ENCODE measurements at regions not wholly inside any gene's neighbourhood (a gene's known extent, or its start where the extent isn't known, plus 50 kb on each side); places are given as distances from the start of the nearest gene placed in this dataset.

GRCh38 chr2:6526093-6526824 is 339.4 kb downstream of the CMPK2 start:
- DNase-seq (ENCODE audit: low spot score): no peak

GRCh38 chr2:6531304-6531703 is 334.4 kb downstream of the CMPK2 start:
- no peak for DNase-seq (ENCODE audit: low spot score)

- DNase-seq (ENCODE audit: low spot score): no peak
These were observed 330.1 kb downstream of the CMPK2 start for GRCh38 chr2:6535572-6535971.

GRCh38 chr2:6538607-6539006 is 327.1 kb downstream of the CMPK2 start:
- no peak for DNase-seq (ENCODE audit: low spot score)

GRCh38 chr2:6545336-6545735 is 320.4 kb downstream of the CMPK2 start:
- DNase-seq (ENCODE audit: low spot score): no peak

GRCh38 chr2:6545795-6546194 is 319.9 kb downstream of the CMPK2 start:
- DNase-seq (ENCODE audit: low spot score): no peak

- DNase-seq (ENCODE audit: low spot score): no peak
These were observed 311.2 kb downstream of the CMPK2 start for GRCh38 chr2:6554466-6554865.

GRCh38 chr2:6556755-6557154 is 309.0 kb downstream of the CMPK2 start:
- peak; percentile 55 for DNase-seq (ENCODE audit: low spot score)

- DNase-seq (ENCODE audit: low spot score): no peak
These were observed 308.0 kb downstream of the CMPK2 start for GRCh38 chr2:6557737-6558136.

- no peak for DNase-seq (ENCODE audit: low spot score)
These were observed 302.9 kb downstream of the CMPK2 start for GRCh38 chr2:6562771-6563170.

GRCh38 chr2:6564326-6564725 is 301.4 kb downstream of the CMPK2 start:
- no peak for DNase-seq (ENCODE audit: low spot score)

- DNase-seq (ENCODE audit: low spot score): no peak
These were observed 291.6 kb downstream of the CMPK2 start for GRCh38 chr2:6574121-6574520.

- no peak for DNase-seq (ENCODE audit: low spot score)
These were observed 289.4 kb downstream of the CMPK2 start for GRCh38 chr2:6576302-6576701.

GRCh38 chr2:6577960-6578359 is 287.7 kb downstream of the CMPK2 start:
- no peak for DNase-seq (ENCODE audit: low spot score)

GRCh38 chr2:6578416-6578815 is 287.3 kb downstream of the CMPK2 start:
- no peak for DNase-seq (ENCODE audit: low spot score)

- DNase-seq (ENCODE audit: low spot score): no peak
These were observed 286.4 kb downstream of the CMPK2 start for GRCh38 chr2:6579281-6579680.

- DNase-seq (ENCODE audit: low spot score): peak; percentile 31
These were observed 284.7 kb downstream of the CMPK2 start for GRCh38 chr2:6580982-6581381.

GRCh38 chr2:6589150-6589549 is 276.6 kb downstream of the CMPK2 start:
- DNase-seq (ENCODE audit: low spot score): no peak

- no peak for DNase-seq (ENCODE audit: low spot score)
These were observed 275.3 kb downstream of the CMPK2 start for GRCh38 chr2:6590442-6590841.

- no peak for DNase-seq (ENCODE audit: low spot score)
These were observed 263.2 kb downstream of the CMPK2 start for GRCh38 chr2:6602471-6602870.

- DNase-seq (ENCODE audit: low spot score): no peak
These were observed 259.7 kb downstream of the CMPK2 start for GRCh38 chr2:6605836-6606505.

GRCh38 chr2:6617794-6618193 is 247.9 kb downstream of the CMPK2 start:
- DNase-seq (ENCODE audit: low spot score): no peak

- DNase-seq (ENCODE audit: low spot score): no peak
These were observed 247.5 kb downstream of the CMPK2 start for GRCh38 chr2:6618201-6618600.

- DNase-seq (ENCODE audit: low spot score): no peak
These were observed 242.0 kb downstream of the CMPK2 start for GRCh38 chr2:6623746-6624145.

Data from kidney capillary endothelial cell (primary cell).